Ramos (cell line): ENCODE measurements at regions not wholly inside any gene's neighbourhood (a gene's known extent, or its start where the extent isn't known, plus 50 kb on each side); places are given as distances from the start of the nearest gene placed in this dataset.
"Not testable (repeated sequence)": the region's sequence is repeated elsewhere in the genome, so short reads cannot be mapped to it uniquely, and the experiment has no call there.

Source experiments
- in situ Hi-C: fragments of 300-500 bp; cut with MboI; formaldehyde crosslinking; loops from one replicate; pipeline ENCODE4 v1.14.3; 2022; ENCODE audit warnings: low sequenced_read_pairs; ENCODE audit not compliant: unreplicated experiment

DNA sequence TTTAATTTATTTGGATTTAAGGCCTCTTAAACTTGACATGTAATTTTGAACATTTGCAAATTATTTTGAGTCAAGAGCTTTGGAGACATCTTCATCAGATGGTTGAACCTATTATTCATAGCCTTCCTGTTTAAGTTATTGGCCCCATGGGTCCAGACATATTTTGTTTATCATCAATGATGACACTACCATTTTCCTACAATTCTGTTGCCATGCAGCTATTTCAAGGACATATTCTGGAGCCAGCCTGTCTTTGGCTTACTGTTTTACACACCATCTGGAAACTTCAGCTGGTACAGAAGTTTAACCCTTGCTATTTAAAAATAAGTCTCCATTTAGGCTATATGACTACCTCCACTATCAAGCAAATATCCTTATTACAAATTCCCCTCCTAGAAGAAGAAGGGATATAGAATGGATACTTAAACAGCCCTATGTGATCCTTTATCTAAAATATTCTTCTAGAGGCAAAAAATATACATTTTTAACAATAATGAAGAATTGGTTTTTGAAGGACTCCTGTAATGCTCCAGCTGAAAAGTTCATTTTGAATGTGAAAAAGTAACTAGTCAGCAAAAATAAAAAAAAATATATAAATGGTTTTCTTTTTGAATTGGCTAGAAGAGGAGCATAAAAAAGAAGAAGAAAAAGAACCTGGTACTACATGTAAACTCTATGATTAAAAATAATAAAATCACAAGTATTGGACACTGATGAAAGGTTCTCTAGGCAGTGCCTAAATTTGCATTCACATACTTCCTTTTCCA is 544.0 kb upstream of the HS3ST5 start:
- in situ Hi-C loops: no loop called here

GRCh38 chr6:114879693-114880092 is 536.9 kb upstream of the HS3ST5 start:
- in situ Hi-C loops: no loop called here

DNA sequence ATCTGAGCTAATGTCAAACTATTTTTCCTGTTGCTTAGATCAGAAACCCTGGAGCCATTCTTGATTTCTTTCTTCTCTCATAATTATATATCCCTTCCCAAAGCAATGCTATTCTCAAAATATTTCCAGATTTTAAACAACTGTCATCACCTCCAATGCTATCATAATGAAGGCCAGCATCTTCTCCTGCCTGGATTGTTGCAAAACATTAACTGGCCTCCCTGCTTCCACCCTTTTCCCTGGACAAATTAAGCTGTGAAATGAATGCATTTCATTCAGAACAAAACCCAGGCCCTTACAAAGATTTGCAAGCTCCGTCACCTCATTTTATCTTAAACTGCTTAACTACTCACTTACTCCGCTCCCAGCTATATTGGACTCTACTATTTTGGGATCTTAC is 535.3 kb upstream of the HS3ST5 start:
- in situ Hi-C loops: no loop called here

DNA sequence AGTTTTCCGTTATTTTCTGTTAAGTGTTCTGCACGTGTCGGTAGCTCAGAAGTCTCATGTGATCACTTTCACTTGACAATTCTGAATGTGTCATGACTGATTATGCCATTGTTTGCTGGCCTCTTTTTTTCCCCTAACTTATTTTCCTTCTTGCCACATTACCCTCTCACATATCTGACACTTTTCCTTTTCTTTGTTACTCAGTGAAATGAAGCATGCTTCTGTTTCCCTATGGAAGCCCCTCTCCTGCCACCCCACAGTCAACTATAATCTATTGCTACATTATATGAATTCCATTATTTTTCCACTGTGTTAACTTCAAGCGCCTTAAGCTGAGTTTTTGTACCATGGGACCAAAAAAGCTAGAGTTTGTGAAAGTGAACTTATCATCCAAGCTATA is 531.6 kb upstream of the HS3ST5 start:
- in situ Hi-C loops: no loop called here

GRCh38 chr6:114865506-114865905 is 522.7 kb upstream of the HS3ST5 start:
- in situ Hi-C loops: not testable (repeated sequence)

DNA sequence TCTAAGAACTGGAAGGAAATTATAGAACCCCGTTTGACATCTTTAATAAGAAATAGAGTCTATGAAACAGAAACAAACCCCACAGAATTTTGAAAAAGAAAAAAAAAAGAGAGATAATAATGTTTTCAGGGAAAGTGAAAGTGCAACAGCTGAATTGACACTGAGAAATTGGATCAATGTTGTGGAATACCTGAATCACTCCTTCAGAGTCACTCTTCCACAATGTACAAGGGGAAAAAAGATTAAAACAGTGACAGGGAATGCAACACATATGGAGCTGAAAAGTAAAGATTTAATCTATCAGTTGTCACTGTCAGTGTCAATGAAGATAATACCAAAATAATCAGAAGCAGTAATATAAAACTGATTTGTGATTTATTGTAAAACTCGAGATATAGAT is 520.8 kb upstream of the HS3ST5 start:
- in situ Hi-C loops: no loop called here

GRCh38 chr6:114862819-114863218 is 520.0 kb upstream of the HS3ST5 start:
- in situ Hi-C loops: no loop called here

DNA sequence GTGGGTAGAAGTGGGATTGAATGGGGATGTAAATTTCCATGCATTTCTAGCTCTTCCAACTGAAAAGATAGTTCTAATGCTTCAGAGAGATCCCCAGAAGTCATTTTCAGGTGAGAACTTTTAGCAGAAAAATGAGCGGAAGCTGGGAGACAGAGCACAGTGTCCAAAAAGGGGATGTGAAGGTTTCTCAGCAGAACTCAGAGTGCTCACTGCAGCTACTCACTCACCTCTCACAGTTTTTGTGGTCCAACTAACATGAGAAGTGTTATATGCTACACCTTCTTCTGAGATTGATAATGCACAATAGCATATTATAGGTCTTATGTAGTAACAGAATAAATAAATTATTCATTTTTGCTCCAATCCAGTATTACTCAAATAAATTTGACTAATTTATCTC is 519.2 kb upstream of the HS3ST5 start:
- in situ Hi-C loops: no loop called here

DNA sequence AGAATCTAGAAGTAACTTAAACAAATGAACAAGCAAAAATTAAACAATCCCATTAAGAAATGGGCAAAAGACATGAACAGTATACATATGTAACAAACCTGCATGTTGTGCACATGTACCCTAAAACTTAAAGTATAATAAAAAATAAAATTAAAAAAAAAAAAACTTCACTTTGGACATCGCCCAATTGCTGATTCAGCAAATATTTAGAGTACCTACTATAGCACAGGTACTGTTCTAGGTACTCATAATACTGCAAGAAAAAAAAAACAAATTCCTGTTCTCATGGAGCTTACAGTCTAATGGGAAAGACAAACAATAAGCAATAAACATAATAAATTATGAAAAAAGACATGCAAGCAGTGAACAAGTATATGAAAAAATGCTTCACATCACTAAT is 501.5 kb upstream of the HS3ST5 start:
- in situ Hi-C loops: no loop called here

GRCh38 chr6:114839019-114839418 is 496.2 kb upstream of the HS3ST5 start:
- in situ Hi-C loops: no loop called here

DNA sequence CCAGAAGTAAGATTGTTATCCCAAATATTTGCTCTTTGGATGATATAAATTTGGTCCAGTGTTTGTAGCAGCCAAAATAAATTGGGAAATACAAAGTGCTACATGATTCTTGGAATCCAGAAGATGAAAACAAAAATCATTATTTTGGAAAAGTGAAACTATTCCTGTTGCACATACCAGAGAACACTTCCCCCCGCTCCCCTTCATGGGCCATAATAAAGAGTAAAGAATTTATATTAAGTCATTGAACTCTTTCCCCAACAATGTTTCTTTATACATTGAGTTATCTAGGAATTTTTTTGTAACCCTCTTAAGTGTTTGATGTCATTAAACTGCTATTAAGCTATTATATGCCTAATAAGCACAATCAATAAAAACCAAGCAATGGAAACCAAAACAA is 490.4 kb upstream of the HS3ST5 start:
- in situ Hi-C loops: no loop called here

DNA sequence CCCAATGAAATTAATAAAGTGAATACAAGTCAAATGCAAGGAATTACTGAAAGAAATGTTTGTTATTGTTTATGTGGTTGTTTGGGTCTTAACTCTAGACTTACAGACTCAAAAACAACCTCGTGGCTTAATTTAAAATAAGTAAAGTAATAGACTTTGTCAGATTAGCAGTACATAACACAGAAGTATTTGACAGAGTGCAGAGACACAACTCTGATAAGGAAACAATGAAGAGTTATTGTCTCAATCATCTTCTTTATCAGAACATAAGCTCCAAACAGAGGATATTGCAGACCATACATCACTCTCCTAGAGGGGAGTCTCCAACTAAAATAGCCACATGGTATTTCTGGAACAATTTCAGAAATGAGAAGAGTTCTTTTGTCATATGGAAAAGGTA is 487.7 kb upstream of the HS3ST5 start:
- in situ Hi-C loops: no loop called here

GRCh38 chr6:114827135-114827534 is 484.3 kb upstream of the HS3ST5 start:
- in situ Hi-C loops: no loop called here

GRCh38 chr6:114824409-114824808 is 481.6 kb upstream of the HS3ST5 start:
- in situ Hi-C loops: no loop called here

- in situ Hi-C loops: no loop called here
These were observed 473.9 kb upstream of the HS3ST5 start for GRCh38 chr6:114816678-114817077.

GRCh38 chr6:114810468-114810867 is 467.6 kb upstream of the HS3ST5 start:
- in situ Hi-C loops: no loop called here

GRCh38 chr6:114805426-114805825 is 462.6 kb upstream of the HS3ST5 start:
- in situ Hi-C loops: not testable (repeated sequence)

- in situ Hi-C loops: no loop called here
These were observed 453.8 kb upstream of the HS3ST5 start for GRCh38 chr6:114796576-114796975.

DNA sequence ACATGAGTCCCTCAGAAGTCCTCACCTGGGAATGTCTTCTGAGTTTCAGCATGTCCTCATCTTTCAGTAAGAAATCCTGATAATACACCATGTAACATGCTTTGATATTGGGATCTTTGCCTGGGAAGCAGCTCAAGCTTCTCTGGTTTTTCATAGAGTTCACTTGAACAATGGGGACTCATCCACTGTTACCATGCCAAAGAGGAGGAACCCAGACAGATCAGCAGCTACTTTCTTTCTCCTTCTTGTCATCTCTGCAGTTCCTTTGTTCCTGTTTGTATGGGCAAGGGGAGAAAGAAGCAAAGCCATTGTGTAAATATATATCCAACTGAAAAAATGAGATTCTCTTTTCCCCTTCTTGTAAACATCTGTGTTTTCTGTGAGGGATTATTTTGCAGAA is 450.6 kb upstream of the HS3ST5 start:
- in situ Hi-C loops: no loop called here

- in situ Hi-C loops: no loop called here
These were observed 442.7 kb upstream of the HS3ST5 start for GRCh38 chr6:114785235-114786127.

GRCh38 chr6:114783783-114784182 is 441.0 kb upstream of the HS3ST5 start:
- in situ Hi-C loops: no loop called here

- in situ Hi-C loops: no loop called here
These were observed 440.3 kb upstream of the HS3ST5 start for GRCh38 chr6:114783083-114783482.
